Naive thymus-derived CD4-positive, alpha-beta T cell (primary cell): ENCODE measurements at regions not wholly inside any gene's neighbourhood (a gene's known extent, or its start where the extent isn't known, plus 50 kb on each side); places are given as distances from the start of the nearest gene placed in this dataset.

ENCODE experiments used
- ATAC-seq: fragments of 150-1000 bp; cut with Tn5 transposase; 2 replicates; pipeline ENCODE4 v1.10.0; 2021; ENCODE audit warnings: mild to moderate bottlenecking, moderate library complexity
- CTCF ChIA-PET: fragments of 350-600 bp; sonication (Branson Sonifier 250); formaldehyde crosslinking; loops from one replicate; lab custom pipeline; 2021; ENCODE audit warnings: antibody characterized with exemption; lab: Charles Lee
- POLR2A ChIA-PET: fragments of 350-600 bp; sonication (Branson Sonifier 250); formaldehyde crosslinking; loops from one replicate; lab custom pipeline; 2021; ENCODE audit warnings: antibody characterized with exemption, inconsistent platforms; lab: Charles Lee
- DNase-seq, 9 donors: peaks; one replicate each; pipeline versions ENCODE4 v3.0.0 to v3.0.0-alpha.2; 2020 to 2022; ENCODE audit warnings: mixed read lengths in 1 of 9
- H3K27ac ChIP-seq: one replicate; pipeline ENCODE4 v1.7.0; 2013; ENCODE audit warnings: mild to moderate bottlenecking, low read depth, low read length, moderate library complexity
- H3K27me3 ChIP-seq, 2 donors: one replicate each; pipeline ENCODE4 v1.7.0; 2013; ENCODE audit warnings: low read length in 2 of 2, mild to moderate bottlenecking in 2 of 2, moderate library complexity in 2 of 2; ENCODE audit not compliant: control insufficient read depth in 2 of 2, insufficient read depth in 2 of 2
- H3K36me3 ChIP-seq, 3 experiments: 1 replicate in 2 of 3; 2 replicates in 1 of 3; pipeline ENCODE4 v1.7.0; 2013; ENCODE audit warnings: low read length in 3 of 3, mild to moderate bottlenecking in 3 of 3, moderate library complexity in 1 of 3; ENCODE audit not compliant: insufficient read depth in 3 of 3, control insufficient read depth in 2 of 3
- H3K4me1 ChIP-seq, 2 donors: one replicate each; pipeline ENCODE4 v1.7.0; 2013; ENCODE audit warnings: low read length in 2 of 2, mild to moderate bottlenecking in 2 of 2, moderate library complexity in 1 of 2; ENCODE audit not compliant: control insufficient read depth in 2 of 2, insufficient read depth in 2 of 2
- H3K4me3 ChIP-seq: 2 replicates; pipeline ENCODE4 v1.7.0; 2013; ENCODE audit warnings: mild to moderate bottlenecking, low read length
- H3K9me3 ChIP-seq, 3 experiments: 1 replicate in 2 of 3; 2 replicates in 1 of 3; pipeline ENCODE4 v1.7.0; 2013; ENCODE audit warnings: low read length in 3 of 3; ENCODE audit not compliant: control insufficient read depth in 2 of 3
- H3K27ac Mint-ChIP-seq, 9 donors: one replicate each; pipeline ENCODE4 v1.8.0; 2020 to 2022; ENCODE audit warnings: mixed read lengths in 9 of 9, mild to moderate bottlenecking in 8 of 9, moderate library complexity in 5 of 9, inconsistent platforms in 2 of 9
- H3K27me3 Mint-ChIP-seq, 5 donors: one replicate each; pipeline ENCODE4 v1.8.0; 2021 to 2022; ENCODE audit warnings: mixed read lengths in 5 of 5, mild to moderate bottlenecking in 1 of 5
- H3K36me3 Mint-ChIP-seq, 5 donors: one replicate each; pipeline ENCODE4 v1.8.0; 2020 to 2022; ENCODE audit warnings: mixed read lengths in 5 of 5, mild to moderate bottlenecking in 3 of 5, inconsistent platforms in 1 of 5
- H3K4me1 Mint-ChIP-seq, 7 donors: one replicate each; pipeline ENCODE4 v1.8.0; 2020 to 2022; ENCODE audit warnings: mixed read lengths in 7 of 7, mild to moderate bottlenecking in 3 of 7, inconsistent platforms in 1 of 7
- H3K4me3 Mint-ChIP-seq, 10 donors: one replicate each; pipeline ENCODE4 v1.8.0; 2020 to 2022; ENCODE audit warnings: mild to moderate bottlenecking in 10 of 10, mixed read lengths in 10 of 10, moderate library complexity in 6 of 10, inconsistent platforms in 2 of 10
- H3K9me3 Mint-ChIP-seq, 11 donors: one replicate each; pipeline ENCODE4 v1.8.0; 2020 to 2022; ENCODE audit warnings: mixed read lengths in 11 of 11, mild to moderate bottlenecking in 4 of 11, inconsistent platforms in 1 of 11, moderate library complexity in 1 of 11
- intact Hi-C, 2 donors: fragments of 100-400 bp; cut with micrococcal nuclease; formaldehyde crosslinking; loops; one replicate each; pipeline ENCODE4 v1.15.1; 2023

GRCh38 chr21:41064334-41064791 lies 103.6 kb upstream of the BACE2 start:
- H3K4me3 Mint-ChIP-seq = no peak overlapping the region
- CTCF ChIA-PET = no interaction called here
- H3K27ac Mint-ChIP-seq = no peak overlapping the region
- peaks cover 0 to 4% of the 10 kb centered on the region in 2 donors for H3K4me1 ChIP-seq
- H3K27ac ChIP-seq = no peak overlapping the region
- H3K36me3 ChIP-seq = no peaks in the 10 kb centered on the region
- intact Hi-C loops = loop anchor here in 1 of 2 donors (10.0 kb wide), 2 partner anchors 600 to 920 kb away; no protein-coding TSS in a partner anchor
- peaks cover 0 to 1% (median 0%) of the 10 kb centered on the region in 11 donors for H3K9me3 Mint-ChIP-seq
- POLR2A ChIA-PET = no interaction called here
- no peak overlapping the region for H3K4me3 ChIP-seq
- DNase-seq (no peak), ATAC-seq (no peak)
- H3K27me3 ChIP-seq = no peaks in the 10 kb centered on the region
- H3K4me1 Mint-ChIP-seq = peaks cover 5 to 14% (median 11%) of the 10 kb centered on the region in 7 donors
- H3K36me3 Mint-ChIP-seq = no peaks in the 10 kb centered on the region
- peaks cover 22 to 70% (median 42%) of the 10 kb centered on the region in 5 donors for H3K27me3 Mint-ChIP-seq
- no peaks in the 10 kb centered on the region for H3K9me3 ChIP-seq

- Histone ChIP-seq H3K36me3 (no peaks in the 10 kb centered on the region), H3K4me3 (no peak overlapping the region), H3K4me1 (peaks cover 0 to 4% of the 10 kb centered on the region in 2 donors), H3K27ac (no peak overlapping the region), H3K9me3 (no peaks in the 10 kb centered on the region), H3K27me3 (no peaks in the 10 kb centered on the region)
- POLR2A ChIA-PET = no interaction called here
- H3K9me3 Mint-ChIP-seq = peaks cover 0 to 1% (median 0%) of the 10 kb centered on the region in 11 donors
- peaks cover 5 to 14% (median 11%) of the 10 kb centered on the region in 7 donors for H3K4me1 Mint-ChIP-seq
- no peak for ATAC-seq
- no peaks in the 10 kb centered on the region for H3K36me3 Mint-ChIP-seq
- no peak overlapping the region for H3K27ac Mint-ChIP-seq
- H3K4me3 Mint-ChIP-seq = no peak overlapping the region
- peaks cover 23 to 67% (median 42%) of the 10 kb centered on the region in 5 donors for H3K27me3 Mint-ChIP-seq
- CTCF ChIA-PET = no interaction called here
- intact Hi-C loops = loop anchor here (5.0 to 10.0 kb wide), 3 partner anchors 598 to 920 kb away; no protein-coding TSS in a partner anchor
- no peak for DNase-seq
Measured at GRCh38 chr21:41064951-41065350, 103.0 kb upstream of the BACE2 start.

- no peak overlapping the region for H3K27ac ChIP-seq
- no peaks in the 10 kb centered on the region for H3K36me3 ChIP-seq
- ChIA-PET POLR2A (no interaction called here), CTCF (no interaction called here)
- Mint-ChIP-seq H3K4me1 (peaks cover 5 to 14% (median 11%) of the 10 kb centered on the region in 7 donors), H3K9me3 (peaks cover 0 to 1% (median 0%) of the 10 kb centered on the region in 11 donors), H3K36me3 (no peaks in the 10 kb centered on the region), H3K27ac (no peak overlapping the region), H3K4me3 (no peak overlapping the region), H3K27me3 (peaks cover 23 to 65% (median 39%) of the 10 kb centered on the region in 5 donors)
- H3K27me3 ChIP-seq = no peaks in the 10 kb centered on the region
- intact Hi-C loops = loop anchor here (5.0 to 10.0 kb wide), 3 partner anchors 598 to 921 kb away; no protein-coding TSS in a partner anchor
- ATAC-seq (no peak), DNase-seq (no peak)
- H3K9me3 ChIP-seq = no peaks in the 10 kb centered on the region
- peaks cover 0 to 4% of the 10 kb centered on the region in 2 donors for H3K4me1 ChIP-seq
- H3K4me3 ChIP-seq = no peak overlapping the region
Measured at GRCh38 chr21:41065539-41065938, 102.4 kb upstream of the BACE2 start.

GRCh38 chr21:41066086-41066938 lies 101.6 kb upstream of the BACE2 start:
- Mint-ChIP-seq H3K4me1 (peaks cover 5 to 14% (median 11%) of the 10 kb centered on the region in 7 donors), H3K9me3 (peaks cover 0 to 1% (median 0%) of the 10 kb centered on the region in 11 donors), H3K4me3 (no peak overlapping the region), H3K27ac (no peak overlapping the region), H3K27me3 (peaks cover 23 to 62% (median 37%) of the 10 kb centered on the region in 5 donors), H3K36me3 (no peaks in the 10 kb centered on the region)
- Histone ChIP-seq H3K27ac (no peak overlapping the region), H3K4me1 (peaks cover 0 to 4% of the 10 kb centered on the region in 2 donors), H3K27me3 (no peaks in the 10 kb centered on the region), H3K36me3 (no peaks in the 10 kb centered on the region), H3K9me3 (no peaks in the 10 kb centered on the region), H3K4me3 (no peak overlapping the region)
- POLR2A ChIA-PET = no interaction called here
- intact Hi-C loops = loop anchor here (5.0 to 10.0 kb wide), 3 partner anchors 599 to 922 kb away; no protein-coding TSS in a partner anchor
- ATAC-seq (no peak), DNase-seq (no peak)
- CTCF ChIA-PET = no interaction called here

- H3K9me3 ChIP-seq = no peaks in the 10 kb centered on the region
- H3K27ac ChIP-seq = no peak overlapping the region
- H3K4me1 ChIP-seq = peaks cover 0 to 4% of the 10 kb centered on the region in 2 donors
- H3K27ac Mint-ChIP-seq = no peak overlapping the region
- peaks cover 23 to 56% (median 33%) of the 10 kb centered on the region in 5 donors for H3K27me3 Mint-ChIP-seq
- DNase-seq (no peak), ATAC-seq (no peak)
- intact Hi-C loops = loop anchor here (5.0 to 10.0 kb wide), 3 partner anchors 600 to 923 kb away; no protein-coding TSS in a partner anchor
- no peak overlapping the region for H3K4me3 ChIP-seq
- POLR2A ChIA-PET = no interaction called here
- no peaks in the 10 kb centered on the region for H3K36me3 ChIP-seq
- CTCF ChIA-PET = no interaction called here
- H3K36me3 Mint-ChIP-seq = no peaks in the 10 kb centered on the region
- peaks cover 0 to 1% (median 0%) of the 10 kb centered on the region in 11 donors for H3K9me3 Mint-ChIP-seq
- H3K27me3 ChIP-seq = no peaks in the 10 kb centered on the region
- peaks cover 5 to 14% (median 11%) of the 10 kb centered on the region in 7 donors for H3K4me1 Mint-ChIP-seq
- H3K4me3 Mint-ChIP-seq = peak overlapping the region in 3 of 10 donors; percentile 0 to 37 (median 17)
Measured at GRCh38 chr21:41067709-41068108, 100.3 kb upstream of the BACE2 start.

GRCh38 chr21:41068496-41068895 lies 99.5 kb upstream of the BACE2 start:
- ATAC-seq (no peak), DNase-seq (no peak)
- no peak overlapping the region for H3K27ac ChIP-seq
- Mint-ChIP-seq H3K9me3 (peaks cover 0 to 1% (median 0%) of the 10 kb centered on the region in 11 donors), H3K27me3 (peaks cover 23 to 52% (median 30%) of the 10 kb centered on the region in 5 donors), H3K27ac (no peak overlapping the region), H3K4me1 (peaks cover 5 to 14% (median 11%) of the 10 kb centered on the region in 7 donors), H3K4me3 (peak overlapping the region; percentile 40 to 81 (median 70)), H3K36me3 (no peaks in the 10 kb centered on the region)
- ChIA-PET CTCF (interaction anchor here (0.6 to 0.9 kb wide), 2 partner anchors 340 to 1550 kb away, joined by 3 read pairs; no protein-coding TSS in a partner anchor), POLR2A (no interaction called here)
- no peaks in the 10 kb centered on the region for H3K9me3 ChIP-seq
- H3K4me3 ChIP-seq = peak overlapping the region; percentile 25
- intact Hi-C loops = loop anchor here (5.0 to 10.0 kb wide), 3 partner anchors 601 to 924 kb away; no protein-coding TSS in a partner anchor
- no peaks in the 10 kb centered on the region for H3K36me3 ChIP-seq
- peaks cover 0 to 4% of the 10 kb centered on the region in 2 donors for H3K4me1 ChIP-seq
- no peaks in the 10 kb centered on the region for H3K27me3 ChIP-seq
